HepG2 (cell line): ENCODE measurements at regions not wholly inside any gene's neighbourhood (a gene's known extent, or its start where the extent isn't known, plus 50 kb on each side); places are given as distances from the start of the nearest gene placed in this dataset.

Source experiments
- ATAC-seq: fragments of 200-7000 bp; cut with Tn5 transposase; 3 replicates; pipeline ENCODE4 v1.9.1; 2020; ENCODE audit warnings: mild to moderate bottlenecking, moderate library complexity
- BruUV-seq: library from RNA; stranded (reverse); fragments of 400-500 nt; replicated peaks from 2 replicates; lab custom pipeline; 2021; lab: Mats Ljungman, UMichigan
- CTCF ChIA-PET: fragments of 300-600 bp; formaldehyde crosslinking; extraction: SDS; loops from one replicate; lab custom pipeline; 2021; ENCODE audit warnings: low total read pairs, inconsistent platforms, low intra/inter-chr PET ratio; lab: Yijun Ruan, JAX
- POLR2A ChIA-PET: fragments of 350-600 bp; sonication (Branson Sonifier 250); formaldehyde crosslinking; loops from one replicate; lab custom pipeline; 2020; ENCODE audit warnings: antibody characterized with exemption, inconsistent platforms; lab: Yijun Ruan, JAX
- DNase-seq: peaks from one replicate; pipeline ENCODE4 v3.0.0-alpha.2; 2015; ENCODE audit warnings: low spot score
- FAIRE-seq: peaks from 3 replicates; lab custom pipeline; 2011; peaks lifted over from hg19 to GRCh38; lab: Jason Lieb, UNC
- H2AFZ ChIP-seq: one replicate; pipeline ENCODE4 v1.6.1; 2011; ENCODE audit warnings: low read length, inconsistent platforms
- H3K27ac ChIP-seq: fragments of 300-600 bp; 3 replicates; pipeline ENCODE4 v1.8.0; 2011; ENCODE audit warnings: mixed run types, mild to moderate bottlenecking, mixed read lengths, low read length, inconsistent platforms; ENCODE audit not compliant: insufficient read depth; ENCODE audit errors: extremely low read length
- H3K27me3 ChIP-seq, 2 experiments: fragments of 200-600 bp in 1 of 2; 2 replicates in 1 of 2; 3 replicates in 1 of 2; pipeline versions ENCODE4 v1.6.0 to v1.8.0; 2011; ENCODE audit warnings: low read length in 2 of 2, mild to moderate bottlenecking in 2 of 2, moderate library complexity in 2 of 2, inconsistent platforms in 1 of 2; ENCODE audit not compliant: insufficient read depth in 2 of 2, control insufficient read depth in 1 of 2
- H3K36me3 ChIP-seq, 2 experiments: fragments of 200-600 bp in 1 of 2; replicated peaks in 1 of 2; 2 replicates in 1 of 2; 3 replicates in 1 of 2; pipeline versions ENCODE4 v1.5.1 to v1.8.0; 2011; ENCODE audit warnings: low read length in 2 of 2, inconsistent platforms in 1 of 2; ENCODE audit not compliant: insufficient read depth in 2 of 2, control insufficient read depth in 1 of 2
- H3K4me1 ChIP-seq: 2 replicates; pipeline ENCODE4 v1.5.1; 2012; ENCODE audit warnings: low read length, inconsistent platforms; ENCODE audit not compliant: insufficient read depth
- H3K4me2 ChIP-seq: 2 replicates; pipeline ENCODE4 v1.6.0; 2011; ENCODE audit warnings: low read depth, low read length, inconsistent platforms
- H3K4me3 ChIP-seq, 3 experiments: fragments of 200-600 bp in 1 of 3; sonication (generic), shearing (Covaris generic) in 1 of 3; replicated peaks in 1 of 3; 2 replicates each; pipeline ENCODE4 v1.5.1; 2011 to 2016; ENCODE audit warnings: low read length in 3 of 3, inconsistent platforms in 2 of 3, low read depth in 2 of 3, mild to moderate bottlenecking in 2 of 3, control low read depth in 1 of 3, mixed read lengths in 1 of 3; ENCODE audit not compliant: insufficient read depth in 1 of 3
- H3K79me2 ChIP-seq: one replicate; pipeline ENCODE4 v1.6.1; 2011; ENCODE audit warnings: low read length, inconsistent platforms; ENCODE audit not compliant: insufficient read depth
- H3K9ac ChIP-seq: 2 replicates; pipeline ENCODE4 v1.6.0; 2011; ENCODE audit warnings: mild to moderate bottlenecking, low read depth, low read length, inconsistent platforms; ENCODE audit not compliant: insufficient read depth
- H3K9me3 ChIP-seq: 2 replicates; pipeline ENCODE4 v1.5.1; 2012; ENCODE audit warnings: mild to moderate bottlenecking, low read length
- H4K20me1 ChIP-seq: 2 replicates; pipeline ENCODE4 v1.6.0; 2011; ENCODE audit warnings: inconsistent platforms, mild to moderate bottlenecking, low read length, moderate library complexity; ENCODE audit not compliant: insufficient read depth
- CBX2 ChIP-seq, 2 experiments: fragments of 200-600 bp in 1 of 2; sonication (generic); formaldehyde crosslinking in 1 of 2; IDR thresholded peaks; 2 replicates each; pipeline versions ENCODE4 v1.7.0 to v1.8.1; 2018 to 2022; ENCODE audit warnings: low read depth in 2 of 2, low read length in 1 of 2, mild to moderate bottlenecking in 1 of 2, missing genetic modification reagents in 1 of 2
- EHMT2 ChIP-seq: fragments of 200-600 bp; sonication (generic); IDR thresholded peaks from 2 replicates; pipeline ENCODE4 v1.7.0; 2017; ENCODE audit warnings: antibody characterized with exemption, low read depth, low read length, borderline replicate concordance
- FOXM1 ChIP-seq: sonication (generic); formaldehyde crosslinking; IDR thresholded peaks from 2 replicates; pipeline ENCODE4 v1.5.0; 2020; ENCODE audit warnings: missing genetic modification reagents
- MIXL1 ChIP-seq: IDR thresholded peaks from 2 replicates; pipeline ENCODE4 v1.6.1; 2016
- POLR2G ChIP-seq: fragments of 200-400 bp; formaldehyde crosslinking; IDR thresholded peaks from 2 replicates; pipeline ENCODE4 v1.6.1; 2018; ENCODE audit warnings: mild to moderate bottlenecking, low read depth, low read length, moderate library complexity
- RBM39 ChIP-seq: fragments of 200-400 bp; formaldehyde crosslinking; IDR thresholded peaks from one replicate; pipeline ENCODE4 v1.6.1; 2018; ENCODE audit warnings: antibody characterized with exemption, mild to moderate bottlenecking, low read depth, low read length; ENCODE audit not compliant: poor library complexity, severe bottlenecking
- ZBTB42 ChIP-seq: sonication (generic); formaldehyde crosslinking; IDR thresholded peaks from 2 replicates; pipeline ENCODE4 v1.5.0; 2020; ENCODE audit warnings: mild to moderate bottlenecking, missing genetic modification reagents
- ZNF460 ChIP-seq: sonication (generic); formaldehyde crosslinking; IDR thresholded peaks from 2 replicates; pipeline ENCODE4 v1.5.1; 2020; ENCODE audit warnings: missing genetic modification reagents, mild to moderate bottlenecking, borderline replicate concordance
- ZNF570 ChIP-seq: sonication (generic); formaldehyde crosslinking; IDR thresholded peaks from 2 replicates; pipeline ENCODE4 v1.4.0; 2020; ENCODE audit warnings: mild to moderate bottlenecking, missing genetic modification reagents, borderline replicate concordance
- ZNF580 ChIP-seq: IDR thresholded peaks from 2 replicates; pipeline ENCODE4 v1.6.1; 2016; ENCODE audit warnings: low read depth, borderline replicate concordance
- WGBS: methylation state at CpG from one replicate; pipeline ENCODE4 v1.1.6; 2017; ENCODE audit warnings: low lambda C conversion rate; 5-methylcytosine and 5-hydroxymethylcytosine counted together
- in situ Hi-C: cut with HindIII; loops from 2 replicates; pipeline ENCODE4 v1.10.0; 2017; ENCODE audit warnings: low pct_unique_long_range_greater_than_20kb; ENCODE audit not compliant: extremely low pct_ligation_motif_present
- intact Hi-C: fragments of 100-400 bp; cut with micrococcal nuclease; formaldehyde crosslinking; loops from one replicate; pipeline ENCODE4 v1.10.0; 2022; ENCODE audit not compliant: unreplicated experiment
- TF ChIP-seq, protein P1 (sequence below): sonication (generic); formaldehyde crosslinking; conservative IDR thresholded peaks from 2 replicates; pipeline ENCODE4 v1.4.0; 2020; ENCODE audit warnings: missing genetic modification reagents

- no peak for TF ChIP-seq ZBTB42 (CRISPR knock-in tag)
These were observed 249.1 kb downstream of the OGFRL1 start (continued) for GRCh38 chr6:71537717-71538116.

DNA sequence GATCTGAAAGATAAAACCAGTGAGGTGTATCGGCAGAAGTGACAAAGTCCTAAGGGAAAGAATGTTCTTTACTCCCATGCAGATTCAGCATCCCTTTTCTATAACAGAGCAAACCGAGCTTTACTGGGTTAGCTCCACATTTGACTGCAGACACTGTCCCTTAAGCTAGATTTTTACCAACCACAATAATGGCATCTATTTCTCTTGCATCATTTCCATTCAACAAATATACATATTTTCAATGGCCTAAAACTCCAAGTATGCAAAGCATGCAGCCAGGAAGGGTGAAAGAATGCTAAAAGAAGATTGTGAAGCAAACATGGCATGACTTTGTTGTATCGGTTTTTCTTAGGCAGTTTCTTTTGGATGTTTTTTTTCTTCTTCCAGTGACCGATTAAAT lies 255.4 kb downstream of the OGFRL1 start:
- no peaks in the 10 kb centered on the region for H4K20me1 ChIP-seq

More for the DNA sequence above, 255.4 kb downstream of the OGFRL1 start:
- H3K9ac ChIP-seq = no peak overlapping the region
- no peaks in the 10 kb centered on the region for H3K9me3 ChIP-seq
- H3K36me3 ChIP-seq = no peaks in the 10 kb centered on the region
- H2AFZ ChIP-seq = no peak overlapping the region
- ATAC-seq = no peak
- BruUV-seq = no TSS peak
- H3K79me2 ChIP-seq = no peaks in the 10 kb centered on the region
- ChIA-PET POLR2A (no interaction called here), CTCF (no interaction called here)
- TF ChIP-seq ZNF460 (CRISPR knock-in tag) (no peak), RBM39 (no peak), EHMT2 (no peak), MIXL1 (no peak), ZNF570 (CRISPR knock-in tag) (no peak), FOXM1 (CRISPR knock-in tag) (no peak), POLR2G (no peak), CBX2 (IDR thresholded peaks at IDR 0.05; ENCODE audit: low read depth, low read length) (no peak), CBX2 (CRISPR knock-in tag; IDR thresholded peaks at IDR 0.05; ENCODE audit: low read depth) (no peak), ZNF580 (CRISPR knock-in tag) (no peak)
- TF ChIP-seq, protein P1, sequence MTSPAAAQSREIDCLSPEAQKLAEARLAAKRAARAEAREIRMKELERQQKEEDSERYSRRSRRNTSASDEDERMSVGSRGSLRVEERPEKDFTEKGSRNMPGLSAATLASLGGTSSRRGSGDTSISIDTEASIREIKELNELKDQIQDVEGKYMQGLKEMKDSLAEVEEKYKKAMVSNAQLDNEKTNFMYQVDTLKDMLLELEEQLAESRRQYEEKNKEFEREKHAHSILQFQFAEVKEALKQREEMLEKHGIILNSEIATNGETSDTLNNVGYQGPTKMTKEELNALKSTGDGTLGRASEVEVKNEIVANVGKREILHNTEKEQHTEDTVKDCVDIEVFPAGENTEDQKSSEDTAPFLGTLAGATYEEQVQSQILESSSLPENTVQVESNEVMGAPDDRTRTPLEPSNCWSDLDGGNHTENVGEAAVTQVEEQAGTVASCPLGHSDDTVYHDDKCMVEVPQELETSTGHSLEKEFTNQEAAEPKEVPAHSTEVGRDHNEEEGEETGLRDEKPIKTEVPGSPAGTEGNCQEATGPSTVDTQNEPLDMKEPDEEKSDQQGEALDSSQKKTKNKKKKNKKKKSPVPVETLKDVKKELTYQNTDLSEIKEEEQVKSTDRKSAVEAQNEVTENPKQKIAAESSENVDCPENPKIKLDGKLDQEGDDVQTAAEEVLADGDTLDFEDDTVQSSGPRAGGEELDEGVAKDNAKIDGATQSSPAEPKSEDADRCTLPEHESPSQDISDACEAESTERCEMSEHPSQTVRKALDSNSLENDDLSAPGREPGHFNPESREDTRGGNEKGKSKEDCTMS (CRISPR knock-in tag) = no peak
- H3K27ac ChIP-seq = no peak overlapping the region
- in situ Hi-C loops (no loop called here), intact Hi-C loops (no loop called here)
- no peak overlapping the region for H3K4me2 ChIP-seq
- FAIRE-seq = no peak
- H3K4me3 ChIP-seq = no peak overlapping the region
- no peaks in the 10 kb centered on the region for H3K27me3 ChIP-seq
- no peak for DNase-seq
- no peaks in the 10 kb centered on the region for H3K4me1 ChIP-seq
- under 1% methylated on average over 4 of the region's 4 CpGs for WGBS
